Stomach (tissue), 4 donors: ENCODE measurements at regions not wholly inside any gene's neighbourhood (a gene's known extent, or its start where the extent isn't known, plus 50 kb on each side); places are given as distances from the start of the nearest gene placed in this dataset.

Experiments
- CTCF ChIP-seq, 7 experiments: fragments of 450-650 bp in 4 of 7; fragments of 200-600 bp in 3 of 7; sonication (generic) in 3 of 7; IDR thresholded peaks; one replicate each; pipeline ENCODE4 v1.5.1; 2016 to 2019; ENCODE audit warnings: antibody characterized with exemption in 7 of 7, control low read depth in 2 of 7, mild to moderate bottlenecking in 1 of 7
- POLR2A ChIP-seq, 4 donors: fragments of 450-650 bp; IDR thresholded peaks; one replicate each; pipeline ENCODE4 v1.6.1; 2016; ENCODE audit warnings: antibody characterized with exemption in 4 of 4, control low read depth in 2 of 4, mild to moderate bottlenecking in 1 of 4, moderate library complexity in 1 of 4
- POLR2AphosphoS5 ChIP-seq, 3 donors: sonication (generic); formaldehyde crosslinking; IDR thresholded peaks; one replicate each; pipeline ENCODE4 v1.6.1; 2016; ENCODE audit warnings: antibody characterized with exemption in 3 of 3

GRCh38 chr16:73879621-73880020, 417.0 kb upstream of the PSMD7 start:
- TF ChIP-seq CTCF (IDR thresholded peaks at IDR 0.05) (no peak), POLR2AphosphoS5 (IDR thresholded peaks at IDR 0.05) (no peak), POLR2A (IDR thresholded peaks at IDR 0.05) (no peak)
